H9 (cell line): ENCODE measurements at regions not wholly inside any gene's neighbourhood (a gene's known extent, or its start where the extent isn't known, plus 50 kb on each side); places are given as distances from the start of the nearest gene placed in this dataset.

Experiments used
- DNase-seq: peaks from one replicate; pipeline ENCODE4 v3.0.0-alpha.2; 2017
- H2AFZ ChIP-seq: one replicate; pipeline ENCODE4 v1.6.1; 2013; ENCODE audit warnings: mild to moderate bottlenecking, low read length, control low read depth, moderate library complexity
- H2AK5ac ChIP-seq: 2 replicates; pipeline ENCODE4 v1.6.1; 2013; ENCODE audit warnings: low read length, control low read depth, mixed read lengths; ENCODE audit not compliant: insufficient read length
- H2BK120ac ChIP-seq: one replicate; pipeline ENCODE4 v1.6.1; 2013; ENCODE audit warnings: low read depth, mild to moderate bottlenecking, low read length, control low read depth, inconsistent platforms; ENCODE audit not compliant: poor library complexity, severe bottlenecking
- H2BK12ac ChIP-seq: 2 replicates; pipeline ENCODE4 v1.6.1; 2013; ENCODE audit warnings: low read length, control low read depth, mixed read lengths, low read depth; ENCODE audit not compliant: insufficient read length
- H2BK15ac ChIP-seq: 2 replicates; pipeline ENCODE4 v1.6.1; 2013; ENCODE audit warnings: low read depth, low read length, control low read depth
- H2BK20ac ChIP-seq: one replicate; pipeline ENCODE4 v1.6.1; 2013; ENCODE audit warnings: low read depth, mild to moderate bottlenecking, low read length, control low read depth, inconsistent platforms; ENCODE audit not compliant: poor library complexity, severe bottlenecking
- H2BK5ac ChIP-seq: 2 replicates; pipeline ENCODE4 v1.6.1; 2013; ENCODE audit warnings: low read length, control low read depth, mixed read lengths; ENCODE audit not compliant: insufficient read length
- H3K14ac ChIP-seq: 2 replicates; pipeline ENCODE4 v1.6.1; 2013; ENCODE audit warnings: low read length, control low read depth; ENCODE audit not compliant: insufficient read depth
- H3K18ac ChIP-seq: 2 replicates; pipeline ENCODE4 v1.6.1; 2013; ENCODE audit warnings: low read depth, mild to moderate bottlenecking, mixed read lengths, low read length, control low read depth; ENCODE audit not compliant: insufficient read length
- H3K23ac ChIP-seq: 2 replicates; pipeline ENCODE4 v1.6.1; 2013; ENCODE audit warnings: low read length, control low read depth, mixed read lengths, low read depth; ENCODE audit not compliant: insufficient read length
- H3K23me2 ChIP-seq: 2 replicates; pipeline ENCODE4 v1.6.1; 2013; ENCODE audit warnings: low read depth, mild to moderate bottlenecking, mixed read lengths, low read length, control low read depth; ENCODE audit not compliant: insufficient read length, poor library complexity, severe bottlenecking
- H3K27ac ChIP-seq: 2 replicates; pipeline ENCODE4 v1.5.1; 2013; ENCODE audit warnings: low read length, control low read depth, mixed read lengths, low read depth; ENCODE audit not compliant: insufficient read length
- H3K27me3 ChIP-seq: 2 replicates; pipeline ENCODE4 v1.6.1; 2013; ENCODE audit warnings: low read length, control low read depth, inconsistent platforms; ENCODE audit not compliant: insufficient read depth
- H3K4ac ChIP-seq: 2 replicates; pipeline ENCODE4 v1.6.1; 2013; ENCODE audit warnings: low read depth, mild to moderate bottlenecking, control low read depth, inconsistent platforms, low read length, moderate library complexity
- H3K4me1 ChIP-seq: 2 replicates; pipeline ENCODE4 v1.6.1; 2013; ENCODE audit warnings: low read length, control low read depth, inconsistent platforms; ENCODE audit not compliant: insufficient read depth
- H3K4me2 ChIP-seq: 2 replicates; pipeline ENCODE4 v1.6.1; 2013; ENCODE audit warnings: low read length, control low read depth, mixed read lengths; ENCODE audit not compliant: insufficient read length, insufficient read depth
- H3K56ac ChIP-seq: 2 replicates; pipeline ENCODE4 v1.6.1; 2013; ENCODE audit warnings: low read depth, mild to moderate bottlenecking, mixed read lengths, low read length, control low read depth; ENCODE audit not compliant: insufficient read length
- H3K79me1 ChIP-seq: 2 replicates; pipeline ENCODE4 v1.6.1; 2013; ENCODE audit warnings: low read depth, mild to moderate bottlenecking, moderate library complexity, low read length, control low read depth, inconsistent platforms; ENCODE audit not compliant: insufficient read depth, poor library complexity, severe bottlenecking
- H3K79me2 ChIP-seq: 2 replicates; pipeline ENCODE4 v1.6.1; 2013; ENCODE audit warnings: low read length, control low read depth, inconsistent platforms; ENCODE audit not compliant: insufficient read depth
- H3K9ac ChIP-seq: 2 replicates; pipeline ENCODE4 v1.6.1; 2013; ENCODE audit warnings: low read length, control low read depth, mixed read lengths; ENCODE audit not compliant: insufficient read length; ENCODE audit errors: extremely low read depth
- H3K9me3 ChIP-seq: one replicate; pipeline ENCODE4 v1.6.1; 2013; ENCODE audit warnings: low read depth, low read length, inconsistent platforms; ENCODE audit not compliant: control insufficient read depth
- H3T11ph ChIP-seq: one replicate; pipeline ENCODE4 v1.6.1; 2013; ENCODE audit warnings: mild to moderate bottlenecking, low read length, control low read depth, inconsistent platforms
- H4K20me1 ChIP-seq: one replicate; pipeline ENCODE4 v1.6.1; 2013; ENCODE audit not compliant: control insufficient read depth, insufficient read length, insufficient read depth
- H4K5ac ChIP-seq: 2 replicates; pipeline ENCODE4 v1.6.1; 2013; ENCODE audit warnings: low read depth, mild to moderate bottlenecking, mixed read lengths, low read length, control low read depth; ENCODE audit not compliant: insufficient read length
- H4K8ac ChIP-seq: replicated peaks from 2 replicates; pipeline ENCODE4 v1.6.1; 2013; ENCODE audit warnings: low read length, control low read depth, mixed read lengths, low read depth; ENCODE audit not compliant: insufficient read length
- H4K91ac ChIP-seq: 2 replicates; pipeline ENCODE4 v1.6.1; 2013; ENCODE audit warnings: low read depth, mild to moderate bottlenecking, moderate library complexity, mixed read lengths, low read length, control low read depth; ENCODE audit not compliant: insufficient read length
- H3K27ac Mint-ChIP-seq, 3 experiments: 2 replicates in 2 of 3; 3 replicates in 1 of 3; pipeline ENCODE4 v1.8.0; 2020 to 2021; ENCODE audit warnings: mixed read lengths in 3 of 3, mild to moderate bottlenecking in 1 of 3, moderate library complexity in 1 of 3
- H3K27me3 Mint-ChIP-seq: 2 replicates; pipeline ENCODE4 v1.8.0; 2021; ENCODE audit warnings: low read depth, mild to moderate bottlenecking, moderate library complexity, mixed read lengths
- H3K36me3 Mint-ChIP-seq, 3 experiments: 2 replicates in 2 of 3; 3 replicates in 1 of 3; pipeline ENCODE4 v1.8.0; 2020 to 2021; ENCODE audit warnings: low read depth in 3 of 3, mixed read lengths in 3 of 3; ENCODE audit not compliant: insufficient read depth in 1 of 3
- H3K4me1 Mint-ChIP-seq, 2 experiments: 2 replicates each; pipeline ENCODE4 v1.8.0; 2020; ENCODE audit warnings: mixed read lengths in 2 of 2
- H3K4me3 Mint-ChIP-seq, 2 experiments: 2 replicates in 1 of 2; 3 replicates in 1 of 2; pipeline ENCODE4 v1.8.0; 2020 to 2021; ENCODE audit warnings: mild to moderate bottlenecking in 2 of 2, mixed read lengths in 2 of 2, moderate library complexity in 1 of 2
- H3K9me3 Mint-ChIP-seq, 2 experiments: 2 replicates in 1 of 2; 3 replicates in 1 of 2; pipeline ENCODE4 v1.8.0; 2020; ENCODE audit warnings: mild to moderate bottlenecking in 2 of 2, mixed read lengths in 2 of 2, moderate library complexity in 1 of 2
- WGBS: extraction: QIAGEN DNeasy Blood & Tissue Kit; methylation state at CpG from one replicate; pipeline ENCODE4 v1.1.7; 2013; ENCODE audit warnings: missing lambda C conversion rate, low lambda C conversion rate, mixed read lengths; ENCODE audit not compliant: insufficient read length; ENCODE audit errors: extremely low coverage; 5-methylcytosine and 5-hydroxymethylcytosine counted together
- TF ChIP-seq, protein P1 (sequence below): fragments of 200-600 bp; sonication (generic); conservative IDR thresholded peaks from 3 replicates; pipeline ENCODE4 v1.8.0; 2021; ENCODE audit warnings: antibody characterized with exemption, mild to moderate bottlenecking

GRCh38 chr1:209386156-209386555, 197.4 kb upstream of the CAMK1G start:
- Histone ChIP-seq H3K23ac (no peak overlapping the region), H4K5ac (no peak overlapping the region), H2AK5ac (no peak overlapping the region), H3K23me2 (no peaks in the 10 kb centered on the region), H2BK120ac (no peak overlapping the region), H4K20me1 (no peaks in the 10 kb centered on the region), H2BK20ac (no peak overlapping the region), H3K27me3 (no peaks in the 10 kb centered on the region), H4K91ac (no peak overlapping the region), H2BK5ac (no peak overlapping the region), H3K79me1 (no peaks in the 10 kb centered on the region), H3K4ac (no peak overlapping the region), H3K4me2 (no peak overlapping the region), H4K8ac (no peak overlapping the region), H3K9me3 (no peaks in the 10 kb centered on the region), H3K27ac (no peak overlapping the region), H2AFZ (no peak overlapping the region), H3T11ph (no peak overlapping the region), H2BK12ac (peak overlapping the region; percentile 58), H3K18ac (no peak overlapping the region), H3K79me2 (no peaks in the 10 kb centered on the region), H3K9ac (no peak overlapping the region), H3K14ac (no peak overlapping the region), H3K4me1 (peaks cover 22% of the 10 kb centered on the region; the same call in 1 of the 2 replicates), H2BK15ac (no peak overlapping the region), H3K56ac (no peak overlapping the region)
- no peak for DNase-seq
- no peaks in the 10 kb centered on the region; the same call in 1 of the 2 replicates for H3K27me3 Mint-ChIP-seq
- TF ChIP-seq, protein P1, sequence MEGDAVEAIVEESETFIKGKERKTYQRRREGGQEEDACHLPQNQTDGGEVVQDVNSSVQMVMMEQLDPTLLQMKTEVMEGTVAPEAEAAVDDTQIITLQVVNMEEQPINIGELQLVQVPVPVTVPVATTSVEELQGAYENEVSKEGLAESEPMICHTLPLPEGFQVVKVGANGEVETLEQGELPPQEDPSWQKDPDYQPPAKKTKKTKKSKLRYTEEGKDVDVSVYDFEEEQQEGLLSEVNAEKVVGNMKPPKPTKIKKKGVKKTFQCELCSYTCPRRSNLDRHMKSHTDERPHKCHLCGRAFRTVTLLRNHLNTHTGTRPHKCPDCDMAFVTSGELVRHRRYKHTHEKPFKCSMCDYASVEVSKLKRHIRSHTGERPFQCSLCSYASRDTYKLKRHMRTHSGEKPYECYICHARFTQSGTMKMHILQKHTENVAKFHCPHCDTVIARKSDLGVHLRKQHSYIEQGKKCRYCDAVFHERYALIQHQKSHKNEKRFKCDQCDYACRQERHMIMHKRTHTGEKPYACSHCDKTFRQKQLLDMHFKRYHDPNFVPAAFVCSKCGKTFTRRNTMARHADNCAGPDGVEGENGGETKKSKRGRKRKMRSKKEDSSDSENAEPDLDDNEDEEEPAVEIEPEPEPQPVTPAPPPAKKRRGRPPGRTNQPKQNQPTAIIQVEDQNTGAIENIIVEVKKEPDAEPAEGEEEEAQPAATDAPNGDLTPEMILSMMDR, result no peak
- peaks cover 0 to 6% (median 3%) of the 10 kb centered on the region in 3 experiments; a peak in 2 of 7 replicates for H3K36me3 Mint-ChIP-seq
- H3K9me3 Mint-ChIP-seq, result no peaks in the 10 kb centered on the region
- peaks cover 40 to 50% of the 10 kb centered on the region in 2 experiments for H3K4me1 Mint-ChIP-seq
- no peak overlapping the region for H3K4me3 Mint-ChIP-seq
- H3K27ac Mint-ChIP-seq, result no peak overlapping the region
- no CpG with 5 or more reads among the region's 2 CpGs for WGBS
